Hepatocyte (in vitro differentiated cells): ENCODE measurements at regions not wholly inside any gene's neighbourhood (a gene's known extent, or its start where the extent isn't known, plus 50 kb on each side); places are given as distances from the start of the nearest gene placed in this dataset.

ENCODE experiments used
- EZH2 ChIP-seq: fragments of 200-600 bp; sonication (generic); IDR thresholded peaks from 2 replicates; pipeline ENCODE4 v1.6.1; 2016; ENCODE audit warnings: antibody characterized with exemption, mild to moderate bottlenecking, borderline replicate concordance
- EZH2phosphoT487 ChIP-seq: fragments of 200-600 bp; sonication (generic); IDR thresholded peaks from one replicate; pipeline ENCODE4 v1.6.1; 2018; ENCODE audit warnings: antibody characterized with exemption, mild to moderate bottlenecking, low read depth, moderate library complexity; ENCODE audit not compliant: unreplicated experiment, severe bottlenecking
- TF ChIP-seq, protein P1 (sequence below): fragments of 200-600 bp; sonication (generic); IDR thresholded peaks from 2 replicates; pipeline ENCODE4 v1.5.1; 2016; ENCODE audit warnings: antibody characterized with exemption, mild to moderate bottlenecking; ENCODE audit not compliant: poor library complexity

DNA sequence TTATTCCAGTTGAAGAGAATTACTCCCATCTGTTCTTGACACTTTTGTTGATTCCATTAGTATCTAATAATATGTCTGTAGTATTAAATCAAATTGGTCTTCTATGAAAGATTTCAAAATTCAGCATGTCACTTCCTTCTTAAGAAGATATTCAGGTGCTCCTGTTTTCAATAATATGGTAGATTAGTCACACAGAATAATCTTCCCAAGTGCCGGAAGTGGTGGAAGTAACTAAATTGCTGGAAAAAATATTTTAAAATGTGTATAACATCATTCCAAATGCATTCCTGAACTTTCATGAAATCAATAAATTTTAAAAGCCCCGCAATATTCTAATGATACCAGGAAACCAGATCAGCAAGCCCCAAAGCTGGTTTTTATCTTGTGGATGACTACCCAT, 281.3 kb downstream of the EPM2A start:
- TF ChIP-seq, protein P1, sequence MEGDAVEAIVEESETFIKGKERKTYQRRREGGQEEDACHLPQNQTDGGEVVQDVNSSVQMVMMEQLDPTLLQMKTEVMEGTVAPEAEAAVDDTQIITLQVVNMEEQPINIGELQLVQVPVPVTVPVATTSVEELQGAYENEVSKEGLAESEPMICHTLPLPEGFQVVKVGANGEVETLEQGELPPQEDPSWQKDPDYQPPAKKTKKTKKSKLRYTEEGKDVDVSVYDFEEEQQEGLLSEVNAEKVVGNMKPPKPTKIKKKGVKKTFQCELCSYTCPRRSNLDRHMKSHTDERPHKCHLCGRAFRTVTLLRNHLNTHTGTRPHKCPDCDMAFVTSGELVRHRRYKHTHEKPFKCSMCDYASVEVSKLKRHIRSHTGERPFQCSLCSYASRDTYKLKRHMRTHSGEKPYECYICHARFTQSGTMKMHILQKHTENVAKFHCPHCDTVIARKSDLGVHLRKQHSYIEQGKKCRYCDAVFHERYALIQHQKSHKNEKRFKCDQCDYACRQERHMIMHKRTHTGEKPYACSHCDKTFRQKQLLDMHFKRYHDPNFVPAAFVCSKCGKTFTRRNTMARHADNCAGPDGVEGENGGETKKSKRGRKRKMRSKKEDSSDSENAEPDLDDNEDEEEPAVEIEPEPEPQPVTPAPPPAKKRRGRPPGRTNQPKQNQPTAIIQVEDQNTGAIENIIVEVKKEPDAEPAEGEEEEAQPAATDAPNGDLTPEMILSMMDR = no peak
- TF ChIP-seq EZH2phosphoT487 (no peak), EZH2 (no peak)
